CD4-positive, alpha-beta T cell treated with Interleukin-10 for 1 hour (primary cell): ENCODE measurements at regions not wholly inside any gene's neighbourhood (a gene's known extent, or its start where the extent isn't known, plus 50 kb on each side); places are given as distances from the start of the nearest gene placed in this dataset.

ENCODE experiments used
- DNase-seq: peaks from one replicate; pipeline ENCODE4 v3.0.0-alpha.2; 2020

GRCh38 chr2:14303366-14304115 lies 329.0 kb upstream of the LRATD1 start:
- no peak for DNase-seq

GRCh38 chr2:14304326-14304725 lies 328.2 kb upstream of the LRATD1 start:
- no peak for DNase-seq

GRCh38 chr2:14306268-14306861 lies 326.2 kb upstream of the LRATD1 start:
- DNase-seq = no peak

- DNase-seq = no peak
These were observed 319.2 kb upstream of the LRATD1 start for GRCh38 chr2:14313341-14313740.

GRCh38 chr2:14316594-14316993 lies 315.9 kb upstream of the LRATD1 start:
- no peak for DNase-seq

GRCh38 chr2:14321357-14321756 lies 311.2 kb upstream of the LRATD1 start:
- DNase-seq = no peak

- DNase-seq = no peak
These were observed 310.2 kb upstream of the LRATD1 start for GRCh38 chr2:14322306-14322705.

GRCh38 chr2:14324308-14324707 lies 308.2 kb upstream of the LRATD1 start:
- DNase-seq = no peak

- DNase-seq = no peak
These were observed 301.6 kb upstream of the LRATD1 start for GRCh38 chr2:14330884-14331283.

- DNase-seq = no peak
These were observed 295.6 kb upstream of the LRATD1 start for GRCh38 chr2:14336759-14337382.

- DNase-seq = no peak
These were observed 291.8 kb upstream of the LRATD1 start for GRCh38 chr2:14340703-14341102.

- no peak for DNase-seq
These were observed 290.2 kb upstream of the LRATD1 start for GRCh38 chr2:14342313-14342712.

GRCh38 chr2:14344355-14344754 lies 288.2 kb upstream of the LRATD1 start:
- DNase-seq = no peak

- DNase-seq = no peak
These were observed 284.3 kb upstream of the LRATD1 start for GRCh38 chr2:14348247-14348646.

- no peak for DNase-seq
These were observed 281.7 kb upstream of the LRATD1 start for GRCh38 chr2:14350856-14351255.

- DNase-seq = no peak
These were observed 280.4 kb upstream of the LRATD1 start for GRCh38 chr2:14352067-14352466.

- DNase-seq = no peak
These were observed 278.3 kb upstream of the LRATD1 start for GRCh38 chr2:14354231-14354630.

GRCh38 chr2:14355102-14355501 lies 277.4 kb upstream of the LRATD1 start:
- DNase-seq = no peak

GRCh38 chr2:14358339-14358738 lies 274.2 kb upstream of the LRATD1 start:
- no peak for DNase-seq

- no peak for DNase-seq
These were observed 273.7 kb upstream of the LRATD1 start for GRCh38 chr2:14358774-14359173.

GRCh38 chr2:14363137-14363536 lies 269.4 kb upstream of the LRATD1 start:
- no peak for DNase-seq

- DNase-seq = no peak
These were observed 268.5 kb upstream of the LRATD1 start for GRCh38 chr2:14363976-14364375.

- DNase-seq = no peak
These were observed 268.0 kb upstream of the LRATD1 start for GRCh38 chr2:14364471-14364870.

- DNase-seq = no peak
These were observed 247.5 kb upstream of the LRATD1 start for GRCh38 chr2:14385043-14385442.
